Nephron (organoid): ENCODE measurements at regions not wholly inside any gene's neighbourhood (a gene's known extent, or its start where the extent isn't known, plus 50 kb on each side); places are given as distances from the start of the nearest gene placed in this dataset.

ENCODE experiments used
- H3K27ac Mint-ChIP-seq, 3 experiments: 2 replicates each; pipeline ENCODE4 v1.8.0; 2020; ENCODE audit warnings: mixed read lengths in 3 of 3, mild to moderate bottlenecking in 2 of 3, moderate library complexity in 1 of 3
- H3K27me3 Mint-ChIP-seq: 2 replicates; pipeline ENCODE4 v1.8.0; 2021; ENCODE audit warnings: low read depth, mild to moderate bottlenecking, moderate library complexity, mixed read lengths
- H3K36me3 Mint-ChIP-seq: 2 replicates; pipeline ENCODE4 v1.8.0; 2020; ENCODE audit warnings: low read depth, mixed read lengths
- H3K4me1 Mint-ChIP-seq: 2 replicates; pipeline ENCODE4 v1.8.0; 2020; ENCODE audit warnings: mixed read lengths
- H3K4me3 Mint-ChIP-seq, 3 experiments: 2 replicates each; pipeline ENCODE4 v1.8.0; 2020; ENCODE audit warnings: mild to moderate bottlenecking in 3 of 3, mixed read lengths in 3 of 3, moderate library complexity in 2 of 3
- H3K9me3 Mint-ChIP-seq: 2 replicates; pipeline ENCODE4 v1.8.0; 2020; ENCODE audit warnings: mixed read lengths
- TF ChIP-seq, protein P1 (sequence below), 3 experiments: fragments of 200-600 bp; sonication (generic); IDR thresholded peaks; one replicate each; pipeline ENCODE4 v1.5.0; 2021; ENCODE audit warnings: antibody characterized with exemption in 3 of 3; ENCODE audit not compliant: unreplicated experiment in 3 of 3

- Mint-ChIP-seq H3K36me3 (no peaks in the 10 kb centered on the region), H3K4me1 (no peaks in the 10 kb centered on the region), H3K4me3 (no peak overlapping the region), H3K27ac (no peak overlapping the region), H3K27me3 (peaks cover 4% of the 10 kb centered on the region), H3K9me3 (no peaks in the 10 kb centered on the region)
- TF ChIP-seq, protein P1, sequence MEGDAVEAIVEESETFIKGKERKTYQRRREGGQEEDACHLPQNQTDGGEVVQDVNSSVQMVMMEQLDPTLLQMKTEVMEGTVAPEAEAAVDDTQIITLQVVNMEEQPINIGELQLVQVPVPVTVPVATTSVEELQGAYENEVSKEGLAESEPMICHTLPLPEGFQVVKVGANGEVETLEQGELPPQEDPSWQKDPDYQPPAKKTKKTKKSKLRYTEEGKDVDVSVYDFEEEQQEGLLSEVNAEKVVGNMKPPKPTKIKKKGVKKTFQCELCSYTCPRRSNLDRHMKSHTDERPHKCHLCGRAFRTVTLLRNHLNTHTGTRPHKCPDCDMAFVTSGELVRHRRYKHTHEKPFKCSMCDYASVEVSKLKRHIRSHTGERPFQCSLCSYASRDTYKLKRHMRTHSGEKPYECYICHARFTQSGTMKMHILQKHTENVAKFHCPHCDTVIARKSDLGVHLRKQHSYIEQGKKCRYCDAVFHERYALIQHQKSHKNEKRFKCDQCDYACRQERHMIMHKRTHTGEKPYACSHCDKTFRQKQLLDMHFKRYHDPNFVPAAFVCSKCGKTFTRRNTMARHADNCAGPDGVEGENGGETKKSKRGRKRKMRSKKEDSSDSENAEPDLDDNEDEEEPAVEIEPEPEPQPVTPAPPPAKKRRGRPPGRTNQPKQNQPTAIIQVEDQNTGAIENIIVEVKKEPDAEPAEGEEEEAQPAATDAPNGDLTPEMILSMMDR (IDR thresholded peaks at IDR 0.05; ENCODE audit: unreplicated experiment in 3 of 3): no peak
These were observed 91.2 kb upstream of the ATXN7L3B start for GRCh38 chr12:74446466-74446865.

DNA sequence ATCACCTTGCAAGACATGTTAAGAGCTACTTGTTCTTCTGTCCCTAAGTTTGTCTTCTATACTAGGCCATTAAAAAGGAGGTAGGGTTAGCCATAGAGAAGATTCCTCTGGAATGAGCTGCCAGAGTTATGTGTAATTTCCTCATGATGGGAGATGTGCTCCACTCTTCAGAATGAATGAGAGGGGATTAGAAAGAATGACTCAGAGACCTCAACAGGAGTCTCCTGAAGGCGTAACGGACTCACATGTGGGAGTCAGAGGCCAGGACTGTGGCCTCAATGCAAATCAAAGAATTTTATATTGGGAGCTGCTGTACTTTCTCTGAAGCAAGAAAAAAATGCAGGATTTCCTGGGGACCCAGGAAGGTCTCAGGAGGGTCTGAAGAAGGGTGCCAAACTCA is 87.8 kb upstream of the ATXN7L3B start:
- no peaks in the 10 kb centered on the region for H3K27me3 Mint-ChIP-seq
- no peaks in the 10 kb centered on the region for H3K36me3 Mint-ChIP-seq
- no peaks in the 10 kb centered on the region for H3K9me3 Mint-ChIP-seq
- no peak overlapping the region for H3K27ac Mint-ChIP-seq
- TF ChIP-seq, protein P1 (IDR thresholded peaks at IDR 0.05; ENCODE audit: unreplicated experiment in 3 of 3): no peak
- H3K4me3 Mint-ChIP-seq: no peak overlapping the region
- H3K4me1 Mint-ChIP-seq: no peaks in the 10 kb centered on the region

- Mint-ChIP-seq H3K9me3 (no peaks in the 10 kb centered on the region), H3K4me1 (no peaks in the 10 kb centered on the region), H3K4me3 (no peak overlapping the region), H3K27me3 (no peaks in the 10 kb centered on the region), H3K36me3 (no peaks in the 10 kb centered on the region), H3K27ac (no peak overlapping the region)
- TF ChIP-seq, protein P1 (IDR thresholded peaks at IDR 0.05; ENCODE audit: unreplicated experiment in 3 of 3): no peak
These were observed 83.5 kb upstream of the ATXN7L3B start for GRCh38 chr12:74454109-74454508.

GRCh38 chr12:74455429-74455828 is 82.2 kb upstream of the ATXN7L3B start:
- H3K36me3 Mint-ChIP-seq: no peaks in the 10 kb centered on the region
- no peaks in the 10 kb centered on the region for H3K9me3 Mint-ChIP-seq
- no peaks in the 10 kb centered on the region for H3K4me1 Mint-ChIP-seq
- no peaks in the 10 kb centered on the region for H3K27me3 Mint-ChIP-seq
- no peak overlapping the region for H3K27ac Mint-ChIP-seq
- TF ChIP-seq, protein P1 (IDR thresholded peaks at IDR 0.05; ENCODE audit: unreplicated experiment in 3 of 3): no peak
- H3K4me3 Mint-ChIP-seq: no peak overlapping the region

DNA sequence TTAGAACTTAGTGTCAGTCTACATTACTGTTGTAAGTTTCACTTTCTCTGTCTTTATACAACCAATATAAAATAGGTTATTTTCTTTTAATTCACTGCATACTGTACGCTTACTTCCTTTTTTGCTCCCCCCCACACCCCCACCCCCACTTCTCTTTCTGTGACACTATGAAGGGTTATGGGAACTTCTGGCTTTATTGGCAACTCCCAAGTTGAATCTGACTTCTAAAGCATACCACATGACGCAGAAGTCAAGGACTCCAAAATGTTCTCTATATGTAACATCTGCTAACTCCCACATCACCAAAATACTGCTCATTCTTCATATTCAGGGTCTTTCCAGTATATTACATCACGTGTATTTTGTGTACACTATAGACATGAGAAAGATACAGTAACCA is 81.2 kb upstream of the ATXN7L3B start:
- Mint-ChIP-seq H3K4me1 (no peaks in the 10 kb centered on the region), H3K9me3 (no peaks in the 10 kb centered on the region)
- TF ChIP-seq, protein P1 (IDR thresholded peaks at IDR 0.05; ENCODE audit: unreplicated experiment in 3 of 3): no peak

GRCh38 chr12:74468401-74468800 is 69.2 kb upstream of the ATXN7L3B start:
- Mint-ChIP-seq H3K9me3 (no peaks in the 10 kb centered on the region), H3K27ac (no peak overlapping the region), H3K36me3 (no peaks in the 10 kb centered on the region), H3K27me3 (no peaks in the 10 kb centered on the region), H3K4me3 (no peak overlapping the region), H3K4me1 (no peaks in the 10 kb centered on the region)
- TF ChIP-seq, protein P1 (IDR thresholded peaks at IDR 0.05; ENCODE audit: unreplicated experiment in 3 of 3): no peak

More for the DNA sequence above, 81.2 kb upstream of the ATXN7L3B start:
- no peaks in the 10 kb centered on the region for H3K36me3 Mint-ChIP-seq
- H3K27me3 Mint-ChIP-seq: no peaks in the 10 kb centered on the region
- H3K4me3 Mint-ChIP-seq: no peak overlapping the region
- no peak overlapping the region for H3K27ac Mint-ChIP-seq
